MM.1S (cell line): ENCODE measurements at regions not wholly inside any gene's neighbourhood (a gene's known extent, or its start where the extent isn't known, plus 50 kb on each side); places are given as distances from the start of the nearest gene placed in this dataset.

Experiments used
- DNase-seq: peaks from one replicate; pipeline ENCODE4 v3.0.0-alpha.2; 2015
- H2AFZ ChIP-seq: fragments of 300-600 bp; sonication (generic); 2 replicates; pipeline ENCODE4 v1.6.0; 2016; ENCODE audit warnings: antibody characterized with exemption, low read length
- H3F3A ChIP-seq: fragments of 300-600 bp; sonication (generic); 2 replicates; pipeline ENCODE4 v1.6.1; 2016; ENCODE audit warnings: mild to moderate bottlenecking, antibody characterized with exemption, low read length, moderate library complexity, mixed read lengths; ENCODE audit not compliant: insufficient read depth
- H3K27ac ChIP-seq: fragments of 300-600 bp; sonication (generic); 2 replicates; pipeline ENCODE4 v1.5.1; 2016; ENCODE audit warnings: mild to moderate bottlenecking, low read length
- H3K27me3 ChIP-seq: fragments of 300-600 bp; sonication (generic); replicated peaks from 2 replicates; pipeline ENCODE4 v1.6.0; 2016; ENCODE audit warnings: low read length; ENCODE audit not compliant: insufficient read depth
- H3K36me3 ChIP-seq: fragments of 300-600 bp; sonication (generic); replicated peaks from 2 replicates; pipeline ENCODE4 v1.6.1; 2016; ENCODE audit warnings: mild to moderate bottlenecking, low read length, mixed read lengths; ENCODE audit not compliant: insufficient read depth
- H3K4me1 ChIP-seq: fragments of 300-600 bp; sonication (generic); 2 replicates; pipeline ENCODE4 v1.6.1; 2016; ENCODE audit warnings: low read length, mixed read lengths
- H3K4me2 ChIP-seq: fragments of 300-600 bp; sonication (generic); 2 replicates; pipeline ENCODE4 v1.6.0; 2016; ENCODE audit warnings: low read depth, low read length
- H3K4me3 ChIP-seq: fragments of 300-600 bp; sonication (generic); 2 replicates; pipeline ENCODE4 v1.5.1; 2016; ENCODE audit warnings: low read length, mixed read lengths
- H3K79me2 ChIP-seq: fragments of 300-600 bp; sonication (generic); 2 replicates; pipeline ENCODE4 v1.6.1; 2016; ENCODE audit warnings: mixed run types, low read length, mixed read lengths
- H3K9ac ChIP-seq: fragments of 300-600 bp; sonication (generic); 2 replicates; pipeline ENCODE4 v1.6.1; 2016; ENCODE audit warnings: low read length, mixed read lengths
- H3K9me2 ChIP-seq: fragments of 300-600 bp; sonication (generic); replicated peaks from 2 replicates; pipeline ENCODE4 v1.6.1; 2016; ENCODE audit warnings: mild to moderate bottlenecking, low read length, mixed read lengths; ENCODE audit not compliant: insufficient read depth
- H3K9me3 ChIP-seq: fragments of 300-600 bp; sonication (generic); replicated peaks from 2 replicates; pipeline ENCODE4 v1.6.1; 2016; ENCODE audit warnings: mild to moderate bottlenecking, low read length, mixed read lengths; ENCODE audit not compliant: insufficient read depth
- H4K20me1 ChIP-seq: fragments of 300-600 bp; sonication (generic); 2 replicates; pipeline ENCODE4 v1.6.1; 2016; ENCODE audit warnings: mild to moderate bottlenecking, low read length, moderate library complexity, mixed read lengths; ENCODE audit not compliant: insufficient read depth
- CTCF ChIP-seq: fragments of 300-600 bp; sonication (generic); IDR thresholded peaks from 2 replicates; pipeline ENCODE4 v1.5.1; 2016; ENCODE audit warnings: antibody characterized with exemption, low read length, mixed read lengths
- EZH2 ChIP-seq: fragments of 300-600 bp; sonication (generic); optimal IDR thresholded peaks from 2 replicates; pipeline ENCODE3; 2017; ENCODE audit warnings: low read depth, mild to moderate bottlenecking, antibody characterized with exemption, low read length, mixed read lengths
- EZH2phosphoT487 ChIP-seq: fragments of 300-600 bp; sonication (generic); IDR thresholded peaks from 2 replicates; pipeline ENCODE4 v1.6.1; 2018; ENCODE audit warnings: antibody characterized with exemption, low read length

DNA sequence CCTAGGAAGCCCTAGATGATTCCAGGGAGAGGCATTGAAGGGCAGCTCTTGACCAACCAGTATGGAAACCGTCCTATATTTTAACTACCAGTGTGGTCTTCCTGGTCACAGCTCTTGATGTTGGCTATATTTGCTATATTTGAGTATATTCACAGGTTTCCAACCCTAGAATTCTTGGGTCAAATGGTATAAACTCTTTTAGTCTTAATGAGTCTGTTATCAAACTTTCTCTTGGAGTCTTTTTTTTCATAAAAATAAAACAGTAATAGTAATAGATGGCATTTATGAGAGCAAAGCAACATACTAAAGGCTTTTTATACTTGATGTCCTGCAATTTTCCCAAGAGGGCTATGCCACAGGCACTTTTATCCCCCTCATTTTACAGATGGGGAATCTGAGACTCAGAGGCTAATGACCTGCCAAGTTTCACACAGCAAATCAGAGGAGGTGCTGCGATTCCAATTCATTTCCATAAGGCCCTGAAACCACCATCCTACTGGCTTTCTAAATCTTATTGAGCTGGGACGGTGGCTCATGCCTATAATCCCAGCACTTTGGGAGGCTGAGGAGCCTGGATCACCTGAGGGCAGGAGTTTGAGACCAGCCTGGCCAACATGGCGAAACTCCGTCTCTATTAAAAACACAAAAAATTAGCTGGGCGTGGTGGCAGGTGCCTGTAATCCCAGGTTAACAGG is 217.2 kb upstream of the ZNF217 start:
- DNase-seq: no peak
- H3K4me2 ChIP-seq: no peak overlapping the region
- H3K9me2 ChIP-seq: no peaks in the 10 kb centered on the region
- H3K9ac ChIP-seq: no peak overlapping the region
- no peaks in the 10 kb centered on the region for H3F3A ChIP-seq
- TF ChIP-seq EZH2: no peak
- TF ChIP-seq CTCF: no peak
- no peak for TF ChIP-seq EZH2phosphoT487
- no peaks in the 10 kb centered on the region for H3K27me3 ChIP-seq
- H3K27ac ChIP-seq: no peak overlapping the region
- no peaks in the 10 kb centered on the region for H4K20me1 ChIP-seq
- no peaks in the 10 kb centered on the region for H3K9me3 ChIP-seq
- no peak overlapping the region for H3K4me3 ChIP-seq
- H3K79me2 ChIP-seq: no peaks in the 10 kb centered on the region
- H3K36me3 ChIP-seq: no peaks in the 10 kb centered on the region
- H2AFZ ChIP-seq: no peak overlapping the region
- no peaks in the 10 kb centered on the region for H3K4me1 ChIP-seq

GRCh38 chr20:53809728-53810365 is 216.2 kb upstream of the ZNF217 start:
- H3K79me2 ChIP-seq: no peaks in the 10 kb centered on the region
- DNase-seq: no peak
- H4K20me1 ChIP-seq: no peaks in the 10 kb centered on the region
- no peak overlapping the region for H3K4me2 ChIP-seq
- H3K27me3 ChIP-seq: no peaks in the 10 kb centered on the region
- no peaks in the 10 kb centered on the region for H3K9me3 ChIP-seq
- H2AFZ ChIP-seq: no peak overlapping the region
- H3K4me1 ChIP-seq: no peaks in the 10 kb centered on the region
- H3K27ac ChIP-seq: no peak overlapping the region
- H3F3A ChIP-seq: no peaks in the 10 kb centered on the region
- H3K9ac ChIP-seq: no peak overlapping the region
- no peaks in the 10 kb centered on the region for H3K36me3 ChIP-seq
- H3K9me2 ChIP-seq: no peaks in the 10 kb centered on the region
- no peak overlapping the region for H3K4me3 ChIP-seq
- TF ChIP-seq EZH2 (no peak), EZH2phosphoT487 (no peak), CTCF (no peak)

DNA sequence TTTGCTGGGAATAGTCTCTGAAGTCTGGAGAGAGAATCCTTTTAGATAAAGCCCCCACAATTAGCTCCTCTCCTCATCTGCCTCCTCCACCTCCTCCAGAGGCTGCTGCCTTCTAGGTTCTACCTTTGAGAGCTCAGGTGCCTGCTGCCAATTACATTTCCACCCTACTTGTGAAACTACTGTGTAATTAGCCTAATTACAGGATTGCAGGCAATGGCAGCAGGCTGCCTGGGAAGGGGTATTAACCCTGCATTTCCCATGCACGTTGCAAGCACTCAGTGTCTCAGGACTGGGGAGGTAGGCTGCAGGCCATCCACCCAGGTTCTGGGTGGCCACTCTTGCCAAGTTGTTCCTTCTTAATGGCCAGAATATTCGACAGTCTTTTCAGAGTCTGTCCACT is 215.6 kb upstream of the ZNF217 start:
- Histone ChIP-seq H3K4me1 (no peaks in the 10 kb centered on the region), H3K9ac (no peak overlapping the region), H3K36me3 (no peaks in the 10 kb centered on the region), H3K4me2 (no peak overlapping the region), H2AFZ (no peak overlapping the region), H3K4me3 (no peak overlapping the region), H3K9me3 (no peaks in the 10 kb centered on the region), H3K79me2 (no peaks in the 10 kb centered on the region), H3F3A (no peaks in the 10 kb centered on the region), H3K27ac (no peak overlapping the region), H4K20me1 (no peaks in the 10 kb centered on the region), H3K9me2 (no peaks in the 10 kb centered on the region), H3K27me3 (no peaks in the 10 kb centered on the region)
- no peak for DNase-seq
- TF ChIP-seq CTCF (no peak), EZH2phosphoT487 (no peak), EZH2 (no peak)
